ENCODE measurements at regions not wholly inside any gene's neighbourhood (a gene's known extent, or its start where the extent isn't known, plus 50 kb on each side); places are given as distances from the start of the nearest gene placed in this dataset.
"Not testable (repeated sequence)": the region's sequence is repeated elsewhere in the genome, so short reads cannot be mapped to it uniquely, and the experiment has no call there.

GRCh38 chr5:145062280-145063062, 772.7 kb downstream of the PRELID2 start:
- no peak for DNase-seq

GRCh38 chr5:145056800-145057199, 778.3 kb downstream of the PRELID2 start:
- DNase-seq = no peak

GRCh38 chr5:145050181-145050580, 785.0 kb downstream of the PRELID2 start:
- no peak for DNase-seq

- no peak for DNase-seq
Observed at GRCh38 chr5:145044970-145045369, 790.2 kb downstream of the PRELID2 start.

- DNase-seq = no peak
Observed at GRCh38 chr5:145028626-145029025, 806.5 kb downstream of the PRELID2 start.

- DNase-seq = no peak
Observed at GRCh38 chr5:145027286-145027685, 807.9 kb downstream of the PRELID2 start.

GRCh38 chr5:145025775-145026174, 809.4 kb downstream of the PRELID2 start:
- DNase-seq = no peak

- DNase-seq = no peak
Observed at GRCh38 chr5:145015146-145015545, 820.0 kb downstream of the PRELID2 start.

GRCh38 chr5:145014109-145014508, 821.0 kb downstream of the PRELID2 start:
- no peak for DNase-seq

- DNase-seq = no peak
Observed at GRCh38 chr5:145010834-145011233, 824.3 kb downstream of the PRELID2 start.

GRCh38 chr5:145008876-145009530, 826.1 kb downstream of the PRELID2 start:
- DNase-seq = no peak

GRCh38 chr5:144994356-144994755, 823.7 kb downstream of the KCTD16 start:
- not testable (repeated sequence) for DNase-seq

GRCh38 chr5:144983101-144983500, 812.4 kb downstream of the KCTD16 start:
- no peak for DNase-seq

- no peak for DNase-seq
Observed at GRCh38 chr5:144979516-144980264, 809.0 kb downstream of the KCTD16 start.

- DNase-seq = no peak
Observed at GRCh38 chr5:144972317-144972716, 801.6 kb downstream of the KCTD16 start.

GRCh38 chr5:144971108-144971850, 800.6 kb downstream of the KCTD16 start:
- no peak for DNase-seq

GRCh38 chr5:144960296-144960695, 789.6 kb downstream of the KCTD16 start:
- DNase-seq = no peak

- DNase-seq = no peak
Observed at GRCh38 chr5:144958002-144958401, 787.3 kb downstream of the KCTD16 start.

GRCh38 chr5:144950996-144951395, 780.3 kb downstream of the KCTD16 start:
- no peak for DNase-seq

GRCh38 chr5:144947023-144947422, 776.4 kb downstream of the KCTD16 start:
- DNase-seq = no peak

GRCh38 chr5:144945503-144945902, 774.8 kb downstream of the KCTD16 start:
- no peak for DNase-seq

GRCh38 chr5:144944936-144945335, 774.3 kb downstream of the KCTD16 start:
- no peak for DNase-seq

- no peak for DNase-seq
Observed at GRCh38 chr5:144941004-144941403, 770.3 kb downstream of the KCTD16 start.
